SJCRH30 (cell line): ENCODE measurements at regions not wholly inside any gene's neighbourhood (a gene's known extent, or its start where the extent isn't known, plus 50 kb on each side); places are given as distances from the start of the nearest gene placed in this dataset.
"Not testable (repeated sequence)": the region's sequence is repeated elsewhere in the genome, so short reads cannot be mapped to it uniquely, and the experiment has no call there.

Experiments used
- DNase-seq, 2 experiments: peaks; one replicate each; pipeline ENCODE4 v3.0.0-alpha.2; 2015 to 2020
- H3K27ac ChIP-seq: fragments of 250-450 bp; sonication (Bioruptor Pico); 2 replicates; pipeline ENCODE4 v1.5.1; 2020; ENCODE audit warnings: mild to moderate bottlenecking, moderate library complexity
- H3K27me3 ChIP-seq: fragments of 250-450 bp; sonication (Bioruptor Pico); 2 replicates; pipeline ENCODE4 v1.5.1; 2020; ENCODE audit warnings: mild to moderate bottlenecking, moderate library complexity
- H3K36me3 ChIP-seq: fragments of 250-450 bp; sonication (Bioruptor Pico); 2 replicates; pipeline ENCODE4 v1.5.1; 2020; ENCODE audit warnings: mild to moderate bottlenecking, moderate library complexity
- H3K4me1 ChIP-seq: fragments of 250-450 bp; sonication (Bioruptor Pico); 2 replicates; pipeline ENCODE4 v1.5.1; 2020; ENCODE audit warnings: mild to moderate bottlenecking, moderate library complexity
- H3K4me3 ChIP-seq: fragments of 250-450 bp; sonication (Bioruptor Pico); 2 replicates; pipeline ENCODE4 v1.5.1; 2020; ENCODE audit warnings: mild to moderate bottlenecking, moderate library complexity
- H3K9me3 ChIP-seq: fragments of 250-450 bp; sonication (Bioruptor Pico); replicated peaks from 2 replicates; pipeline ENCODE4 v1.5.1; 2020; ENCODE audit warnings: mild to moderate bottlenecking, moderate library complexity

DNA sequence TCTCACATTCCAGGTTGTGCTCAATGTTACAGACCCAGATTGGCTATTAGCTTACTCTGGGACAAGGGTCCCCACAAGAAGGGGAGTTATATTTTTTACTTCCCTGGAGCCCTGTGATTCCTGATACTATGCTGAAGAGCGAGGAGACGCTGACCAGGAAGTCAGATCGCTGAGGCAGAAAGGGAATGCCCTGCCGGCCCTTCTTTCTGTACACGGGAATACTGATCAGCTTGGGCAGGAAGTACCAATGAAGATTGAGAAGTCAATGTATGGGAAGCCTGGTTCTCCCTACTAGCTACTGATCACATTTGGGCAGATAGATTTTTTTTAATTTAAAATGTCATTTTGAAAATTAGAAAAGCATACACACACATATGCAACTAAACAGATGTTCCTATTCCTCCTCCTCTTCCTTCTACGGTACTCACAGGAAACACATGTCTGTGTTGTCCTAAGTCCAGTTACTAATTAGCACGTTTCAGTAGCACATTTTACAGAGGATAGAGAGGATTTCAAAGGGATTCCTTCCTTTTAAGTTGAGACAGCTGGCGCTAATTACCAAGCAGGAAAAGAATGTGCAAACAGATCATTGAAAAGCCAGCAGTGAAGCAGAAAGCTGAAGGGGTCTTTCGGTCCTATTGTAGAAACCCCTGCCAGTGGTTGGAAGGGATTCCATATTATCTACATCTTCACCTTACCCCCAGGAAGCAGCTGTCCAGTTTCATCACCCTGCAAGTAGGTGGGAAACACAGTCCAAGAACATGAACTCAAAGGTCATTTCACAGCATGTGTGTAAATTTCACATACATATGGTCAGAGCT is 292.4 kb downstream of the DUSP6 start:
- DNase-seq: peak; percentile 78 to 88
- no peaks in the 10 kb centered on the region for H3K36me3 ChIP-seq
- peak overlapping the region; percentile 85 for H3K27ac ChIP-seq
- H3K4me3 ChIP-seq: peak overlapping the region; percentile 35
- no peaks in the 10 kb centered on the region for H3K27me3 ChIP-seq
- H3K9me3 ChIP-seq: no peaks in the 10 kb centered on the region
- H3K4me1 ChIP-seq: peaks cover 33% of the 10 kb centered on the region

DNA sequence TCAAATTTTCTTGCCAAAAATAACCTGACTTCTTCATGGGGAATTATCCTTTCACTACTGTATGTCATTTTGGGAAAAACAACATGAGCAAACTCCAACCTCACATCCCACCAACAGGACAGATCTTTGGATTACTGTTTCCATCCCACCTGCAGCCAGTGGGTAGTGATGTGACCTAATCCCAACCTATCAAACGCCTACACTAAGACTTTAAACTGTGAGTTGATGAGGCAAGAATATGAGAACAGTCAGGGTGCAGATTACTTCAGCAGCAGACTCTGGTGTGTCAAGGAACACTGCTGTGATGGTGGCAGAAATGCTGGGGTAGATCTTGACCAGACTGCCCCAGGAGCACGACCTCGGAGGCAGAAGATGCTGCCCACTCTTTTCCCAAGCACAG is 293.2 kb downstream of the DUSP6 start:
- Histone ChIP-seq H3K27ac (peak overlapping the region; percentile 85; the same call in 1 of the 2 replicates), H3K36me3 (no peaks in the 10 kb centered on the region), H3K4me1 (peaks cover 33% of the 10 kb centered on the region), H3K4me3 (no peak overlapping the region), H3K27me3 (no peaks in the 10 kb centered on the region), H3K9me3 (no peaks in the 10 kb centered on the region)
- peak in 1 of 2 experiments; percentile 14 for DNase-seq

DNA sequence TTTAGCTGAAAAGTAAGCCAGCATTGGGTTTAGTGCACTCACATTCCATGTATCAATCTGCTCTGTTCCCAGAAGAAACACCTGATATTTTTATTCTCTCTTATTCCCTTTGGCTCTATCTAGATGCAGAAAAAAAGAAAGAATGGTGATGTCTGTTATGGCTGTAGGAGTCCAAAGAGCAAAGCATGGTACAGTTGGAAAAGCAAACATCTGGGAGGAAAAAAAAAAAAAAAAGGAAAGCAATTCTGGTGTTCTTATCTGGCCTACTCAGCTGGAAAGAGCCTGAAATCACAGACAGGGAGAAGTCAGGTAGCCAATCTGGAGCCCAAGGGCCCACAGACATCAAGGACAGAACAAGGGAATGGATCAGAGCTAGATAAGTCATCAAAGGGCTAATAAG is 293.9 kb downstream of the DUSP6 start:
- Histone ChIP-seq H3K4me1 (peaks cover 33% of the 10 kb centered on the region), H3K9me3 (no peaks in the 10 kb centered on the region), H3K27ac (no peak overlapping the region), H3K36me3 (no peaks in the 10 kb centered on the region), H3K4me3 (no peak overlapping the region), H3K27me3 (no peaks in the 10 kb centered on the region)
- no peak for DNase-seq

DNA sequence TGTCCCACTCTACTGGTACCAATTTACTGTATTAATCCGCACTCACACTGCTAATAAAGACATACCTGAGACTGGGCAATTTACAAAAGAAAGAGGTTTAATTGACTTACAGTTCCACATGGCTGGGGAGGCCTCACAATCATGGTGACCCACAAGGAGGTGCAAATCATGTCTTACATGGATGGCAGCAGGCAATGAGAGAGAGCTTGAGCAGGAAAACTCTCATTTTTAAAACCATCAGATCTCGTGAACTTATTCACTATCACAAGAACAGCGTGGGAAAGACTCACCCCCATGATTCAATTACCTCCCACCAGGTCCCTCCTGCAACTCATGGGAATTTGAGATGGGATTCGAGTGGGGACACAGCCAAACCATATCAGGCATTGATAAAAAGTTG is 298.5 kb downstream of the DUSP6 start:
- not testable (repeated sequence) for H3K9me3 ChIP-seq, H3K36me3 ChIP-seq, DNase-seq, H3K27me3 ChIP-seq, H3K4me1 ChIP-seq, H3K27ac ChIP-seq, H3K4me3 ChIP-seq

DNA sequence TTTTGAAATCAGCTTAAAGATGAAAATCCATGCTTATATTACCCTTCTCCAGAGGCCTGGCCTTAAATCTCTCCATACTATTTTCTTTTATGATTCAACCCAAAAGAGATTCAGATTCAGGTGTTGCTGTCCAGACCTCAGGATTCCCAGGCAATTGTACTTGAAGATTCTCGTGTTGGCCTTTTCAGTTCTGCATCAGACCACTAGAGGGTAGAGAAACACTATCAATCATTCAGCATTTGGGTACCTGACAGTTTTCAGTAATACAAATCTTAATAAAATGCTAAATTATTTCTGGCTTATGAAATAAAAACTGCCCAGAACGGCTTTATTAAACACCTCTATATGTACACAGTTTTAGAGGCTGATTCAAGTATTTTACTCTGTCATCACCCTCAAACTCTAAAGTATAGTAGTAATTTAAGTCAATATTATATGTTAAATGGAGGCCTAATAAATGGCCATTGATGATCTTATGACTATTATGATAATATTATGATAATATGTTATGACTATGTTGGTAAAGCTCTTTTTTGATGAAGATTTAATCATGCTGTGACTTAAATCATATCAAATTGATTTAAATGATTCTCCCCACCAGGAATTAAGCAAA is 301.1 kb downstream of the DUSP6 start:
- no peak overlapping the region for H3K27ac ChIP-seq
- no peaks in the 10 kb centered on the region for H3K9me3 ChIP-seq
- H3K36me3 ChIP-seq: no peaks in the 10 kb centered on the region
- H3K4me1 ChIP-seq: no peaks in the 10 kb centered on the region; the same call in 1 of the 2 replicates
- H3K27me3 ChIP-seq: no peaks in the 10 kb centered on the region
- DNase-seq: peak; percentile 37 to 81
- no peak overlapping the region for H3K4me3 ChIP-seq

DNA sequence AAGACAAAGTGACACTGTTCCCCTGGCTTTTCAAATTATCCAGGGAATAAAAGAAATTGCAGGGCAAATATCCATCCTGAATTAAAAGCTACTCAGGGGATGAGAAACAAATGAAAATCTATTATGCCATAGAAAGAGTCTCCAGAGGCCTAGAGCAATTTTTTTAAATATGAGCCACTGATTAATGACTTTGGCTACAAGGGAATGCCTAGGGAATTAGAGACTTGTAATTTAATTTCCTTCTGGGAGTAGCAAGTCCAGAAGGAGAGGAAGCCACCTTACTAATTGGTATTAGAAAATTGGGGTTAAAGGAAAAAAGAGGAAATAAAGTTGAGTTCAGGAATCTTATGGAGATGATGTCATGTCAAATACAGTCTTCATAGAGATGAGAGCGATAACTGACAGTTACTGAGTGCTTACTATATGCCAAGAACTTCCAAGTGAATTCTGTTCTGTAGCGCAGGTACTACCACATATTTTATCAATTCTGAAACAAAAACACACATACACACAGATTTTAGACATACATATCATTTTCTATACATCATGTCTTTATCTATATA is 304.4 kb downstream of the DUSP6 start:
- Histone ChIP-seq H3K27me3 (no peaks in the 10 kb centered on the region), H3K27ac (no peak overlapping the region), H3K9me3 (no peaks in the 10 kb centered on the region), H3K4me3 (no peak overlapping the region), H3K36me3 (no peaks in the 10 kb centered on the region), H3K4me1 (no peaks in the 10 kb centered on the region; the same call in 1 of the 2 replicates)
- DNase-seq: no peak

DNA sequence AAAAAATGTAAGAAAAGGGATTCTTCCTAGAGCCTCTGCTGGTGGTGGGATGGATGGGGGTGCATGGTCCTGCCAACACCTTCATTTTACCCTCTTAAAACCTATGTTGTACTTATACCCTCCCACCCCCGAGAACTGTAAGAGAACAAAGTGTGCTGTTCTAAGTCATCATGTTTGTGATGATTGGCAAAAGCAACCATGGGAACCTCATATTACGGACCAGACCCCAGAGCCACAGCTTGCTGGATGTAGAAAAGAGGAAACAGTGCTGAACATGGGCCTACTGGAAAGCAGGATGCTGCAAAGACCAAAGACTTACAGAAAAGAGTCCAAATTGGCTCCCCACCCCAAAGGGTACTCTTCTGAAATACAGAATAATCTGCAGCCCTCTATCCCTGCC is 311.2 kb downstream of the DUSP6 start:
- no peak overlapping the region for H3K4me3 ChIP-seq
- no peaks in the 10 kb centered on the region for H3K27me3 ChIP-seq
- no peak for DNase-seq
- no peaks in the 10 kb centered on the region for H3K9me3 ChIP-seq
- H3K4me1 ChIP-seq: peaks cover 25% of the 10 kb centered on the region
- H3K36me3 ChIP-seq: no peaks in the 10 kb centered on the region
- peak overlapping the region; percentile 58 for H3K27ac ChIP-seq

DNA sequence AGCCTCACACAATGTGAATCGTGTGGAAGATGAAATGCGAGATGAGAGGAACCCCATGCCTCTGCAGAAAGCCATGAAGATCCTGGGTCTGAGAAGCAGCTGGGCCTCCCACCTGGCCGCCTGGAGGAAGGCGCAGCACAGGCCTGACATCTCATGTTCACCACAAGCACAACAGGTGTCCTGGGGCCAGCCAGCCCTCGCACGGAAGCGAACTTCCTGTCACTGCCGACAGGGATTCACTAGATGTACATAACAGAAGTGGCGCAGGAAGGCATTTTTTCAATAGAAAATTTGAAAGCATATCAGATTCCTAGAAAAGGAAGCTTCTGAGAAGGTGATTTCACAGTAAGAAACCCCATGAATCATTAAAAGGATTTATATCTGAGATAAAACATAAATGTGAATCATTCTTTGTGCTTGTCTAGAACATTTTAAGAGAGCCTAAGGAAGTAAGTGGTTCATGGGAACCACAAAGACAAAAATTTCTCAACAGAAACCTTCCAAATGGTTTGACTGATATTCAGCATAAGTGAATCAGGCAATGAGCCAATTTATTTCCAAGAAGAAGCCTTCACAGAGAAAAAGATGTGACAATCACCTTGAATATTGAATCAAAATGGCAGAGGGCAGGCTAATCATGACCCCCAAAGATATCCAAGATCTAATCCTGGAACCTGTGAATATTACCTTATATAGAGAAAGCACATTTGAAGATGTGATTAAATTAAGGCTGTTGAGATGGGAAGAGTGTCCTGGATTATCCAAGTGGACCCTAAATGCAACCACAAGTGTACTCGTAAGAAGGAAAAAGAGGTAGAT is 311.9 kb downstream of the DUSP6 start:
- Histone ChIP-seq H3K4me1 (peaks cover 25% of the 10 kb centered on the region), H3K4me3 (no peak overlapping the region), H3K36me3 (no peaks in the 10 kb centered on the region), H3K27ac (peak overlapping the region; percentile 58), H3K27me3 (no peaks in the 10 kb centered on the region), H3K9me3 (no peaks in the 10 kb centered on the region)
- DNase-seq: peak; percentile 95 to 98

DNA sequence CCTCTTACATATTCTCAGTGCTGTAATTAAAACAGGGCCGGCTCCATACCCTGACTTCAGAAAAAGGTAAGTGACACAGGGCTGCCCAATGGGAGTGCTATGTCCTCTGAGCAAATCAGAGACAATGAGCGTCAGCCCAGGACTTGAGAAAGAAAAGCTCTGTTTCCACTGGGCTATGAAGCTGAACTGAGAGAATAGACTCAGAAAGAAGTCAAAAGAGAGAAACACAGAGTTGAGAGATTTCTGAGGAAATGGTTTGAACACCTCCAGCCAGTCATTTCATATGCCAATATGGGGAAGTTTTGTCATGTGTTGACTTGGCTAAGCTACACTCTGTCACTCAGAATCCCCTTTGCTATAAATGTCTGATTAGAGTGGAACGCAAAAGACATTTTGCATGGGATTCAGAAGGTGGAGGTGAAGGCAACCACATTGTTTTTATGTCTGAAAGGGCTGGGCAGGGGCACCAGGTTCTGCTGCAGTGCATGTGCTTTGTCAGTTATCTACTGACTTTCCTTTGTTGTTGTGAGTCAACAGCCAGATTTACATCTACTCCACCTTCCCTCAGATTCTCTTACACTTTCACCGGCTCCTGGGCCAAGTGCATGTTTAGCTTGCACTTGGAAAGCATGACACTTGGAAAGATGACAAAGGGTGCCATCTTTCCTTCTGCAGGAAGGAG is 313.3 kb downstream of the DUSP6 start:
- no peaks in the 10 kb centered on the region for H3K36me3 ChIP-seq
- DNase-seq: peak in 1 of 2 experiments; percentile 30
- H3K4me3 ChIP-seq: no peak overlapping the region
- H3K4me1 ChIP-seq: peaks cover 25% of the 10 kb centered on the region
- no peak overlapping the region for H3K27ac ChIP-seq
- H3K9me3 ChIP-seq: no peaks in the 10 kb centered on the region
- no peaks in the 10 kb centered on the region for H3K27me3 ChIP-seq

DNA sequence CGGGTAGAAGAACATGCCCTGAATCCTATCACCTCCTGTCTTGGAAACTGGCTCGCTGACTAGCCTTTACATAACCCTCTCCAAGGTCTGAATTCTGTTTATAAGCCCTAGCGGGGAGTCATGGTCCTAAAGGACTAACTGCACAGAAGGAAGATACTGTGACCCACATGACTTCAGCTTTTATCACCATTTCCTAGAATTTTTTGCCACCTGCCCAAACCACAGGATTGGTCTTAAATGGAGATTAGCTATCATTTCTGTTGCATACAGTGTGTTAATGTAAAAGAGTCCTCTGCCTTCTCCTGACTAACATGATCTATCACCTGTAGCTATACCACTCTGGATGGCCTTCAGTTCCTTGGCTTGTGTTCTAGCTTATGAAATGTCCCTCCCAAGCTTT is 319.2 kb downstream of the DUSP6 start:
- Histone ChIP-seq H3K4me3 (no peak overlapping the region), H3K27ac (no peak overlapping the region), H3K9me3 (no peaks in the 10 kb centered on the region), H3K36me3 (no peaks in the 10 kb centered on the region), H3K27me3 (no peaks in the 10 kb centered on the region), H3K4me1 (no peaks in the 10 kb centered on the region; the same call in 1 of the 2 replicates)
- DNase-seq: no peak

DNA sequence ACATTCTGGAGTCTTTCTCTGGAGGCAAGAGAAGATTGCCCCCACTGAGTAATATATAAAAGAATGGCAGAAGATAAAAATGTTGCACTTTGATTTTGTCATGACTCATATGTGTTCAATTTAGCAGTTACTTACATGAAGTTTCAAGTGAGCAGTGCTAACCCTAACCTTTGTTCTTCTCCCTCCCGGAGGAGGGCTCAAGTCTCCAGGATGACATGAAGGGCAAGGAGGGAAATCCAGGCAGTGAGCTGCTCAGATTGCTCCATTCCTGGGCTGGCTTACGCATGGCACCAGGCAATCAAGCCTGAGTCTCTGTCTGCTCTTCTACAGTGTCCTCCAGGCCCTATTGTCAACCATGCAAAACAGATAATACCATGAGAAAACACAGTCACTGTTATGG is 322.3 kb downstream of the DUSP6 start:
- Histone ChIP-seq H3K9me3 (peaks cover under 1% of the 10 kb centered on the region; the same call in 1 of the 2 replicates), H3K4me3 (no peak overlapping the region), H3K36me3 (no peaks in the 10 kb centered on the region), H3K27me3 (no peaks in the 10 kb centered on the region), H3K27ac (no peak overlapping the region), H3K4me1 (no peaks in the 10 kb centered on the region)
- no peak for DNase-seq

DNA sequence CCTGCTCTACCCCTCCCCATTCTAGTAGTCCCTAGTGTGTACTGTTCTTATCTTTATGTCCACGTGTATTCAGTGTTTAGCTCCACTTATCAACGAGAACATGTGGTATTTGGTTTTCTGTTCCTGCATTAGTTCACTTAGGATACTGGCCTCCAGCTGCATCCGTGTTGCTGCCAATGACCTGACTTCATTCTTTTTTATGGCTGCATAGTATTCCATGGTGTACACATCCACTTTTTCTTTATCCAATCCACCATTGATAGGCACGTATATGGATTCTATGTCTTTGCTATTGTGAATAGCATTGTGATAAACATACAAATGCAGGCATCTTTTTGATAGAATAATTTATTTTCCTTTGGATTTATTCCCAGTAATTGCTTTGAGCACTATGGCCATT is 327.7 kb downstream of the DUSP6 start:
- Histone ChIP-seq H3K4me3 (no peak overlapping the region), H3K36me3 (no peaks in the 10 kb centered on the region), H3K27ac (no peak overlapping the region), H3K27me3 (no peaks in the 10 kb centered on the region), H3K4me1 (no peaks in the 10 kb centered on the region), H3K9me3 (peaks cover 6% of the 10 kb centered on the region; the same call in 1 of the 2 replicates)
- DNase-seq: no peak

DNA sequence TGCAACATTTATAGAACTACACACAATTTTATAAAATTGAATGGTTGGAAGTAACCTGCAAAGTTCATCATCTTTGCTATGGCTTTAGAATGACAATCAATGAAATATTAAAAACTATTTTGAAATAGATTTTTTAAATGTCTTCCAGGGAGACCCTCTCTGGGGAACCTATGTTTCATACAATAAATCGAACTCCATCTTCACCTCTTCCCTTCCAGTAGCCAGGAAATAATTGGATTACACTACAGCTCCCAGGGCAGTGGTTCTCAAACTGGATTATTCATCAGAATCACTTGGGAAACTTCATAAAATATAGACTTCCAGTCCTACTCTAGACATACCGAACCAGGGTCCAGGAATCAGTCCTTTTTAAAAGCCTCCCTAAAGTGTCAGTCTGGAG is 328.4 kb downstream of the DUSP6 start:
- no peak overlapping the region for H3K27ac ChIP-seq
- no peak overlapping the region for H3K4me3 ChIP-seq
- no peaks in the 10 kb centered on the region for H3K27me3 ChIP-seq
- no peak for DNase-seq
- peaks cover 6% of the 10 kb centered on the region; the same call in 1 of the 2 replicates for H3K9me3 ChIP-seq
- no peaks in the 10 kb centered on the region for H3K4me1 ChIP-seq
- H3K36me3 ChIP-seq: no peaks in the 10 kb centered on the region

DNA sequence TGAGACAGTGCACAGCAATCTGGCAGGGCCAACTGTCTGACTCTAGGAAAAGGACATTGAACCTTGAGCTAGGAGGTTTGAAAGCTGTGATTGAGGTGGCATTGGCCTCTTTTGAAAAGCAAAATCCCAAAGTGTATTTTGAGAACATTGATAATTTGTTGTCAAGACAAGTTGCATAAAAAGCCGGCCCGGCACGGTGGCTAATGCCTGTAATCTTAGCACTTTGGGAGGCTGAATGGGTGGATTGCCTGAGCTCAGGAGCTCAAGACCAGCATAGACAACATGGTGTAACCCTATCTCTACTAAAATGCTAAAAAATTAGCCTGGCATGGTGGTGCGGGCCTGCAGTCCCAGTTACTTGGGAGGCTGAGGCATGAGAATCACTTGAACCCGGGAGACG is 331.6 kb downstream of the DUSP6 start:
- no peak overlapping the region for H3K27ac ChIP-seq
- no peaks in the 10 kb centered on the region for H3K27me3 ChIP-seq
- H3K4me1 ChIP-seq: no peaks in the 10 kb centered on the region
- H3K4me3 ChIP-seq: no peak overlapping the region
- no peaks in the 10 kb centered on the region for H3K36me3 ChIP-seq
- DNase-seq: no peak
- H3K9me3 ChIP-seq: peaks cover 6% of the 10 kb centered on the region; the same call in 1 of the 2 replicates
